HG02759 (cell line): ENCODE measurements at regions not wholly inside any gene's neighbourhood (a gene's known extent, or its start where the extent isn't known, plus 50 kb on each side); places are given as distances from the start of the nearest gene placed in this dataset.
"Not testable (repeated sequence)": the region's sequence is repeated elsewhere in the genome, so short reads cannot be mapped to it uniquely, and the experiment has no call there.

Source experiments
- ATAC-seq: cut with Tn5 transposase; IDR thresholded peaks from one replicate; pipeline ENCODE4 v1.9.1; 2021; ENCODE audit warnings: mild to moderate bottlenecking, moderate library complexity; ENCODE audit not compliant: unreplicated experiment

- ATAC-seq = no peak
Observed at GRCh38 chr18:34280000-34280399, 55.3 kb upstream of the NOL4 start.

GRCh38 chr18:34280653-34281052 lies 55.9 kb upstream of the NOL4 start:
- no peak for ATAC-seq

DNA sequence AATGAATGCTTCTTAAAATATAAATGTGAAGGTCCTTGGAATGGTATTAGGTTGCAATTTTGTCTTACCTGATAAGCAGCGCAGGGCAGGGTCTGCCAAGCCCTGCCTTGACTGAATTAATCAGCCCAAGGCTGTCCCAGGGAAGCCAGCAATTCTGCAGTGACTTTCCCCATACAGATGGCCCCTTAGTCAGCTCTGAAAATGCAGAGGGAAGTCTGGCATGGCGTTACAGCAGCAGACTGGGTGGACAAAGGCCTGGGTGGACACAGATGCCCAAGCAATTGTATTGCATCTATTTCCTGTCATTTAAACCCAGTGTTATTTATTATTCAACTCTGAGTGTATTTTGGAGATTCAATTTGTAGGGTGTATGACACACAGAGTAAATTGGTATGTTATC lies 56.6 kb upstream of the NOL4 start:
- ATAC-seq = no peak

GRCh38 chr18:34281722-34282121 lies 57.0 kb upstream of the NOL4 start:
- ATAC-seq = no peak

- no peak for ATAC-seq
Observed at GRCh38 chr18:34283506-34283905, 58.8 kb upstream of the NOL4 start.

- ATAC-seq = no peak
Observed at GRCh38 chr18:34287825-34288224, 63.1 kb upstream of the NOL4 start.

DNA sequence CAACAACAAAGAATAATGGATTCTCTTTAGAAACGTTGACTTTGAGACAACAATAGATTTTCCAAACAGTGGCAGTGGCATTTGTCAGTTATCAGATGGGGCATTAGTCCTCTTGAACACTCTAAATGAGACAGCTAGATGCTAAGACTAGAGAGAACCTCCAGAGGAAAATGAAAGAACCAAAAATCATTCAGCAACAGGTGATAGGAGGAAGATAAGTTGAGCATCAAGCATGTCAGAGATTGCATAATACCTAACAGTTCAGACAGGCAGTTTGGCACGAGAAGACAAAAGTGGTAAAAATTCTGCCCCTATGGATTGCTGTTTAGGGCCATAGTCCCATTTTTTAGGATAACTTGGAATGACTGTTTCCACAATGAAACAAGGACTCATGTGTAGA lies 67.9 kb upstream of the NOL4 start:
- ATAC-seq = no peak

- ATAC-seq = no peak
Observed at GRCh38 chr18:34297287-34297686, 72.6 kb upstream of the NOL4 start.

GRCh38 chr18:34299828-34300227 lies 75.1 kb upstream of the NOL4 start:
- no peak for ATAC-seq

- ATAC-seq = no peak
Observed at GRCh38 chr18:34311468-34311867, 86.8 kb upstream of the NOL4 start.

DNA sequence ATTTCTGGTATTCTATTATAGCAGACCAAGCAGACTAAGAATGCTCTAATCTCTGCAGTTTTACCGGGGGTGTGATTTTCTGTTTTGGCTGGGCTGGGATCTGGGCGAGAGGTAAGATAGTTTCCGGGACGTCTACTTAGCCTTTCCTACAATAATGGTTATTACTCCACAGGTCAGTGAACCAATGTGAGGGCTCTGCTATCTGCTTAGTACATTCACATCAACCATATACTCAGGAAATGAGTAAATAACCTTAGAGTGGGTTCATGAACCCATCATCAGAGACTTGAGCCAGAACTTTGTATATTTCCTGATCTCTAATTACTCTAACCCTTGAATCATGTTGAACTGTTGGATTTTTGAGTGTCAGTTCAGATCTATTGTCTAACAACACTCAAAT lies 90.1 kb upstream of the NOL4 start:
- ATAC-seq = no peak

DNA sequence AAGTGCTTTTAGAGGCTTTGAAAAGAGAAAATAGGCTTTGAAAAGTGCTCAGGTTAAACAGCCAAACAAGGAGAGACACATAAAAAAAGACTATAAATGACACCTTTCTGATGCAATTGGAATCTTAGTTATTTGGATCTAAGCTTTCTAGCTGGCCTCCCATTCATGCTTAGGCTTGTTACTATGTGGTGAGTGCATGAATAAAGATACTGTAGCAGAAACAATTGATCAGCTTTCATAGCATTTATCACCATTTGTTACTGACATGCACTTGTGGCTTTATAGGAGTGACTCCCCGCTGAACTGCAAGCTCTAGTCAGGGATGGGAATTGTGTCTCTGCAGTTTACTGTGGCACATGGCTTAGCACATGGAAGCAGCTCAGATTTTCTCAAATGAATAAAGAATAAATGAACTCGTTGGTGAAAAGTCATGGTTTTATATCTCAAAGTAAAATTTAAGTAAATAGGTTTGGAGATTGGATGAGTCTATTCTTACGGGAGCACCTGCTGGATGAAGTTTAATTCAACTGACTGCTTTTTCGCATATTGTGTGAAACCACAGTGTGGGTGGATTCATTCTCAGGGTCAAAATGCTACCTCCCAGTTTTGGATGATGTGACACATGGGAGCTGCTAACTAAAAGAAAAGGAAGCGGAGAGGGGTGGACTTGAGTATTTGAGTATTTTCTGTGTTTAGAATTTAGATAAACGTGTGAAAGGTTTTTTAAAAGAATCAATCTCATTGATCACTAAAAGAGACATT lies 91.1 kb upstream of the NOL4 start:
- ATAC-seq = no peak

DNA sequence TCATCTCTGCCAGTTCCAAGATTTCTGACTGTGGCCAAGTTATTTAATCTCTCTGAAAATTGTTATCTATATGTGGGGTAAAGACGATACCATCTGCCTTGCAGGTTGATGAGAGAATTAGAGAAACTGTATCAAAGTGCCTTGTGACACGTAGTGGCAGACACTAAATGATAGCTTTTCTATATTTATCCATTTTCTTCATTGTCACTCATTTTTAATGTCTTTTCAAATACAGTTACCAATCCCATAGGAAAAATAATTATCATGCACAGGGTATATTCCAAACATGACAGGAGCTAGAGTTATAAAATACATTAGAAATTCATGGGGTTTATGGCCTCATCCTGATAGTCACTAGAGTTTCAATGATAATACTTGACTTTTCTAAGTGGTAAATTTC lies 95.6 kb upstream of the NOL4 start:
- no peak for ATAC-seq

- peak; percentile 81 for ATAC-seq
Observed at GRCh38 chr18:34321066-34321465, 96.4 kb upstream of the NOL4 start.

GRCh38 chr18:34322365-34323289 lies 97.9 kb upstream of the NOL4 start:
- ATAC-seq = peak; percentile 69

DNA sequence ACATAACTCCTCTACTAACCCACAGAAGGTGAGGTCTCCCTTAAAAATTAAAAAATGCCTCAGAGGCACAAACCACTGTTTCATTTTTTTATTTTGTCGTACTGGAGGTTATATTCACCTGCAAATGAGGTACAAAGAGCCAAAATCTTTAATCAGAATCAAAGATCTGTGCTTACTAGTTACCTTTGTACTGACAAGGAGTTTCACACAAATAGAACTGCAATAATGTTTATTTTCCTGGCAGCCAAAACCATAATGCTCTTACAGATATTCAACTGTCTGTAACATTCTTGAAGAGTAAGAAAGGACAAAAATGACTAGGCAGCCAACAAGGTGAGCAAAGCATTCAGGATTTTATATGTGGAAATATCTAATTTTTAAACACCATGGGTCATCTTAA lies 105.1 kb upstream of the NOL4 start:
- no peak for ATAC-seq

DNA sequence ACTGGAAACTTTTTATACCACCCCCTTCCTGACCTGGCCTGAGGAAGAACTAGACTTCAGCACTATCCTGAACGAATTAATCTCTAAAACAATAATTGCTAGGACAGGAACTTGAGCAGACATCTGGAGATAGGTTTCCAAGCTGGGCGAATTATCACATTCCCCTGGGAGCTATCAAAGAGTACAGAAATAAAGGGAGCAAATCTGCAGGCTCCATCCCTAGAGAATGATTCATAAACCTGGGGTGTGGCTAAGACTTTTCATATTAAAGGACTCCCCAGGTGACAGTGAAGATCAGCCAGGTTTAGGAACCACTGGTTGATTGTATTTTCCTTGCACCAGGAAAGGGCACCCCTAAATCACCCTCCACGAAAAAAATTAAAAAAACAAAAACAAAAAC lies 105.6 kb upstream of the NOL4 start:
- no peak for ATAC-seq

DNA sequence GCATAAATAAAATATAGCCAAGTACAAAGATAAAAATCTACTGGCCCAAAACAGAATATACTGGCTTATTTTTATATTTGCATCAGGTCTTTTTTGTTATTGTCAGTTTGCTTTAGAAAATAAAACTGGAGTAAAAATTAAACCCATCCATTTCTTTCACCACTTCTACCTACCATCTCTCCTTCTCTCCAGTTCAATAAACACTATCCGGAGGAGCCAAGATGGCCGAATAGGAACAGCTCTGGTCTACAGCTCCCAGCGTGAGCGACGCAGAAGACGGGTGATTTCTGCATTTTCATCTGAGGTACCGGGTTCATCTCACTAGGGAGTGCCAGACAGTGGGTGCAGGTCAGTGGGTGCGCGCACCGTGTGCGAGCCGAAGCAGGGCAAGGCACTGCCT lies 106.2 kb upstream of the NOL4 start:
- ATAC-seq = not testable (repeated sequence)

DNA sequence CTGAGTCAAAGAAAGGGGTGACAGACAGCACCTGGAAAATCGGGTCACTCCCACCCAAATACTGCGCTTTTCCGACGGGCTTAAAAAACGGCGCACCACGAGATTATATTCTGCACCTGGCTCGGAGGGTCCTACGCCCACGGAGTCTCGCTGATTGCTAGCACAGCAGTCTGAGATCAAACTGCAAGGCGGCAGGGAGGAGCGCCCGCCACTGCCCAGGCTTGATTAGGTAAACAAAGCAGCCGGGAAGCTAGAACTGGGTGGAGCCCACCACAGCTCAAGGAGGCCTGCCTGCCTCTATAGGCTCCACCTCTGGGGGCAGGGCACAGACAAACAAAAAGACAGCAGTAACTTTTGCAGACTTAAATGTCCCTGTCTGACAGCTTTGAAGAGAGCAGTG lies 106.6 kb upstream of the NOL4 start:
- ATAC-seq = not testable (repeated sequence)

- no peak for ATAC-seq
Observed at GRCh38 chr18:34339155-34339554, 114.4 kb upstream of the NOL4 start.

DNA sequence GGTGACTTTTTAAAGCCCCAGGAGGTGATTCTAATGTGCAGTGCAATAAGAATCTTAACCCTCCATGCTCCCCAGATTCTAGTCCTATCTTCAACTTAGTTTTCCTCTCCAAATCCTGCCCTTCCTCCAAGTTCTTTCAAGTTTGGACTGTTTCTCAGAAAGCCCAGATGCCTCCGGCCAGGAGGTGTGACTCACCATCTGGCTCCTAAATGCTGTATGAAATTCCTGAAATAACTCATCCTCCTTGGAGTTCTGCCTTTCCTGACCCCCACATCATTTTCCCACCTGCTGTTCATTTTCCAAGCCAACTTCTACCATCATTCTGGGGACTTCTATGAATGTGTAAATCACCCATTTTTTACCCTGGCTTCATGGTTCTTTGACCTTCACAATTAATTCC lies 118.2 kb upstream of the NOL4 start:
- no peak for ATAC-seq

DNA sequence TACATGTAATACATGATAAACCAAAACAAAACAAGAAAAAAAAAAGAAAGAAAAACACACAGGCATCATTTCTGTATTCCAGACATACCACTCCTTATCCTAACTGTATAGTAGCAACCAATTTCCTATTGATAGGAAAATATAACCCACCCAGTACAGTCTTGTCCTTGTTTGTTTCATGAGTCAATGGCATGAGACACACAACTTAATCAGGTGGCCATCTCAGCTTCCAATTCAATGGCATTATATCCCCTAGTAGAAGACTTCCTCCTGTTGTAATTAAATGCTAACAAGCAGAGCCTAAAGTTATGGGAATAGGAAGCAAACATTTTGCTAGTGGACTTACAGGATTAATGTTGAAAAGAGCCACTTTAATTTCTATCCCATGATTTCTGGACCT lies 121.0 kb upstream of the NOL4 start:
- ATAC-seq = no peak
